ENCODE measurements at regions not wholly inside any gene's neighbourhood (a gene's known extent, or its start where the extent isn't known, plus 50 kb on each side); places are given as distances from the start of the nearest gene placed in this dataset.

DNA sequence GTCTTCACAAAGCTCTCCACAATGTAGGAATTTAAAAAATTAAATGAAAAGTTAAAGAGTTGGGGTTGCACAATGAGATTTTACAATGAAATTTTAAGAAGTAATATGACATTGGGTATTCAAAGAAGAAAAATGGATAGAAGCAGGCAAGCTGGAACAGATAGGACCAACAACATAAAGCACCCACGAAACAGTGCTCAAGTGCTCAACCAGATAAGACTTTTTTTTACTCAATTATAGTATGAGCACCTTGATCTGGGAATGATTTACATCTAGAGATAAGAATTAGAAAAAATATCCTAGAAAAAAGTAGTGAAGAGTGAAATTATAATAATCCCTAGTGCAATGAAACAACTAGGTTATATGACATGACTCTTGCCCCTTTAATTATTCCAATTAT, 1670.1 kb upstream of the ACO1 start:
- WGBS (ENCODE audit: insufficient coverage, insufficient replicate concordance, low lambda C conversion rate, missing lambda C conversion rate), result 8% methylated on average over 1 of the region's 1 CpG
- ATAC-seq, result no peak
- H3K4me1 ChIP-seq (ENCODE audit: control insufficient read depth, insufficient read depth, low read length), result no peaks in the 10 kb centered on the region
- H3K4me2 ChIP-seq (ENCODE audit: control insufficient read depth, insufficient read depth), result no peak overlapping the region
- in situ Hi-C loops (cut with MboI), result no loop called here
- H4K20me1 ChIP-seq (ENCODE audit: control insufficient read depth, insufficient read depth), result no peaks in the 10 kb centered on the region
- no peak overlapping the region for H2AFZ ChIP-seq (ENCODE audit: control insufficient read depth, low read depth, low read length)
- POLR2A ChIA-PET, result no interaction called here
- no peaks in the 10 kb centered on the region for H3K27me3 ChIP-seq (replicated peaks in 1 of 2; ENCODE audit: control insufficient read depth in 2 of 2, insufficient read depth in 2 of 2, low read length in 1 of 2)
- TF ChIP-seq DPF2 (IDR thresholded peaks at IDR 0.05), result no peak
- no peak for TF ChIP-seq NFIC (IDR thresholded peaks at IDR 0.05; ENCODE audit: low read depth, low read length)
- TF ChIP-seq CHD1 (IDR thresholded peaks at IDR 0.05; ENCODE audit: low read depth, low read length), result no peak
- TF ChIP-seq, protein P1, sequence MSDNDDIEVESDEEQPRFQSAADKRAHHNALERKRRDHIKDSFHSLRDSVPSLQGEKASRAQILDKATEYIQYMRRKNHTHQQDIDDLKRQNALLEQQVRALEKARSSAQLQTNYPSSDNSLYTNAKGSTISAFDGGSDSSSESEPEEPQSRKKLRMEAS (IDR thresholded peaks at IDR 0.05; ENCODE audit: low read depth, low read length), result no peak
- no peak for TF ChIP-seq RAD51 (IDR thresholded peaks at IDR 0.05)
- TF ChIP-seq, protein P2, sequence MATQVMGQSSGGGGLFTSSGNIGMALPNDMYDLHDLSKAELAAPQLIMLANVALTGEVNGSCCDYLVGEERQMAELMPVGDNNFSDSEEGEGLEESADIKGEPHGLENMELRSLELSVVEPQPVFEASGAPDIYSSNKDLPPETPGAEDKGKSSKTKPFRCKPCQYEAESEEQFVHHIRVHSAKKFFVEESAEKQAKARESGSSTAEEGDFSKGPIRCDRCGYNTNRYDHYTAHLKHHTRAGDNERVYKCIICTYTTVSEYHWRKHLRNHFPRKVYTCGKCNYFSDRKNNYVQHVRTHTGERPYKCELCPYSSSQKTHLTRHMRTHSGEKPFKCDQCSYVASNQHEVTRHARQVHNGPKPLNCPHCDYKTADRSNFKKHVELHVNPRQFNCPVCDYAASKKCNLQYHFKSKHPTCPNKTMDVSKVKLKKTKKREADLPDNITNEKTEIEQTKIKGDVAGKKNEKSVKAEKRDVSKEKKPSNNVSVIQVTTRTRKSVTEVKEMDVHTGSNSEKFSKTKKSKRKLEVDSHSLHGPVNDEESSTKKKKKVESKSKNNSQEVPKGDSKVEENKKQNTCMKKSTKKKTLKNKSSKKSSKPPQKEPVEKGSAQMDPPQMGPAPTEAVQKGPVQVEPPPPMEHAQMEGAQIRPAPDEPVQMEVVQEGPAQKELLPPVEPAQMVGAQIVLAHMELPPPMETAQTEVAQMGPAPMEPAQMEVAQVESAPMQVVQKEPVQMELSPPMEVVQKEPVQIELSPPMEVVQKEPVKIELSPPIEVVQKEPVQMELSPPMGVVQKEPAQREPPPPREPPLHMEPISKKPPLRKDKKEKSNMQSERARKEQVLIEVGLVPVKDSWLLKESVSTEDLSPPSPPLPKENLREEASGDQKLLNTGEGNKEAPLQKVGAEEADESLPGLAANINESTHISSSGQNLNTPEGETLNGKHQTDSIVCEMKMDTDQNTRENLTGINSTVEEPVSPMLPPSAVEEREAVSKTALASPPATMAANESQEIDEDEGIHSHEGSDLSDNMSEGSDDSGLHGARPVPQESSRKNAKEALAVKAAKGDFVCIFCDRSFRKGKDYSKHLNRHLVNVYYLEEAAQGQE (IDR thresholded peaks at IDR 0.05; ENCODE audit: low read depth, low read length), result no peak
- TF ChIP-seq RFX5 (IDR thresholded peaks at IDR 0.05; ENCODE audit: low read depth, low read length), result no peak
- no peaks in the 10 kb centered on the region for H3K36me3 ChIP-seq (ENCODE audit: control insufficient read depth in 2 of 2, insufficient read depth in 2 of 2, low read length in 1 of 2)
- CTCF ChIA-PET, result interaction anchor here (0.7 to 1.2 kb wide), 2 partner anchors 11 to 207 kb away, joined by 3 read pairs; no protein-coding TSS in a partner anchor
- H3K27ac ChIP-seq (ENCODE audit: control insufficient read depth, insufficient read depth), result no peak overlapping the region
- FAIRE-seq, result no peak
- no peaks in the 10 kb centered on the region for H3K79me2 ChIP-seq (ENCODE audit: control insufficient read depth, insufficient read depth, low read length)
- no peak for DNase-seq (ENCODE audit: low read depth, low spot score)
- no peak overlapping the region for H3K4me3 ChIP-seq
- BruUV-seq (replicated peaks), result no TSS peak
- no peaks in the 10 kb centered on the region for H3K9me3 ChIP-seq (replicated peaks; ENCODE audit: control insufficient read depth, insufficient read depth, low read length)
- SMC1A ChIA-PET (ENCODE audit: uncharacterized antibody, unreplicated experiment), result no interaction called here
- no peak overlapping the region for H3K9ac ChIP-seq (ENCODE audit: control insufficient read depth, insufficient read depth, low read length)
- intact Hi-C loops (cut with micrococcal nuclease; ENCODE audit: unreplicated experiment), result no loop called here
- RAD21 ChIA-PET (ENCODE audit: unreplicated experiment), result no interaction called here
